ENCODE measurements at regions not wholly inside any gene's neighbourhood (a gene's known extent, or its start where the extent isn't known, plus 50 kb on each side); places are given as distances from the start of the nearest gene placed in this dataset.

- TF ChIP-seq CTCF (IDR thresholded peaks at IDR 0.05; ENCODE audit: borderline replicate concordance, insufficient read depth, low read depth, low read length): no peak
Observed at GRCh38 chr7:118129041-118129795, 54.7 kb upstream of the LSM8 start.

GRCh38 chr7:118132764-118133163, 51.2 kb upstream of the LSM8 start:
- TF ChIP-seq CTCF (IDR thresholded peaks at IDR 0.05; ENCODE audit: borderline replicate concordance, insufficient read depth, low read depth, low read length): no peak
- H3K4me3 ChIP-seq (ENCODE audit: low read depth, low read length): no peak overlapping the region

More at GRCh38 chr7:118129041-118129795, 54.7 kb upstream of the LSM8 start:
- H3K4me3 ChIP-seq (ENCODE audit: low read depth, low read length): no peak overlapping the region

All from GM12875 (cell line).